Epithelial cell of esophagus (primary cell): ENCODE measurements at regions not wholly inside any gene's neighbourhood (a gene's known extent, or its start where the extent isn't known, plus 50 kb on each side); places are given as distances from the start of the nearest gene placed in this dataset.
A peak's percentile ranks its signal among the peaks of the same experiment; 100 is the strongest.

Experiments used
- DNase-seq: peaks from one replicate; pipeline ENCODE4 v3.0.0; 2010; ENCODE audit warnings: low read depth
- H3K4me3 ChIP-seq: 2 replicates; pipeline ENCODE4 v1.5.1; 2011; ENCODE audit warnings: mild to moderate bottlenecking, low read length, control low read depth
- TF ChIP-seq, protein P1 (sequence below): IDR thresholded peaks from 2 replicates; pipeline ENCODE4 v1.5.1; 2011; ENCODE audit warnings: low read depth, mild to moderate bottlenecking, low read length, control low read depth, inconsistent platforms; ENCODE audit not compliant: insufficient read depth; ENCODE audit errors: missing control alignments

DNA sequence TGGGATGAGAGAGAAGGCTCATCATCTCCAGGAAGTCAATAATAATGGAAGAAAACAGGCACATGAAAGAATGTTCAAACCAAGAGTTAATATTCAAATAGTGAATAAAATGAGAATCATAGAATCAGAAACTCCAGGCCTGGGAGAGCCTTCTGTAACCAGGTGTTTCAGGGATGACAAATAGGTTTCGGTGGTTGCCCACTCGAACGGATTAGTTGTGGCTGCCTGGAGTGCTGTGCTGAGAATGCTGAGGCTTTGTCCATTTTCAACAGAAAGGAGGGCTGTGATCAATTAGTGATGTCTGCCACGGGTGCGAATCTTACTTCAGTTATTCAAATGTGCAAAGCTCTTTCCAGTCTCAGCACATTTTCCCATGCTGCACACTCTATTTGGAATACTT is 227.3 kb downstream of the INSIG2 start:
- TF ChIP-seq, protein P1, sequence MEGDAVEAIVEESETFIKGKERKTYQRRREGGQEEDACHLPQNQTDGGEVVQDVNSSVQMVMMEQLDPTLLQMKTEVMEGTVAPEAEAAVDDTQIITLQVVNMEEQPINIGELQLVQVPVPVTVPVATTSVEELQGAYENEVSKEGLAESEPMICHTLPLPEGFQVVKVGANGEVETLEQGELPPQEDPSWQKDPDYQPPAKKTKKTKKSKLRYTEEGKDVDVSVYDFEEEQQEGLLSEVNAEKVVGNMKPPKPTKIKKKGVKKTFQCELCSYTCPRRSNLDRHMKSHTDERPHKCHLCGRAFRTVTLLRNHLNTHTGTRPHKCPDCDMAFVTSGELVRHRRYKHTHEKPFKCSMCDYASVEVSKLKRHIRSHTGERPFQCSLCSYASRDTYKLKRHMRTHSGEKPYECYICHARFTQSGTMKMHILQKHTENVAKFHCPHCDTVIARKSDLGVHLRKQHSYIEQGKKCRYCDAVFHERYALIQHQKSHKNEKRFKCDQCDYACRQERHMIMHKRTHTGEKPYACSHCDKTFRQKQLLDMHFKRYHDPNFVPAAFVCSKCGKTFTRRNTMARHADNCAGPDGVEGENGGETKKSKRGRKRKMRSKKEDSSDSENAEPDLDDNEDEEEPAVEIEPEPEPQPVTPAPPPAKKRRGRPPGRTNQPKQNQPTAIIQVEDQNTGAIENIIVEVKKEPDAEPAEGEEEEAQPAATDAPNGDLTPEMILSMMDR = no peak
- no peak for DNase-seq
- H3K4me3 ChIP-seq = no peak overlapping the region

DNA sequence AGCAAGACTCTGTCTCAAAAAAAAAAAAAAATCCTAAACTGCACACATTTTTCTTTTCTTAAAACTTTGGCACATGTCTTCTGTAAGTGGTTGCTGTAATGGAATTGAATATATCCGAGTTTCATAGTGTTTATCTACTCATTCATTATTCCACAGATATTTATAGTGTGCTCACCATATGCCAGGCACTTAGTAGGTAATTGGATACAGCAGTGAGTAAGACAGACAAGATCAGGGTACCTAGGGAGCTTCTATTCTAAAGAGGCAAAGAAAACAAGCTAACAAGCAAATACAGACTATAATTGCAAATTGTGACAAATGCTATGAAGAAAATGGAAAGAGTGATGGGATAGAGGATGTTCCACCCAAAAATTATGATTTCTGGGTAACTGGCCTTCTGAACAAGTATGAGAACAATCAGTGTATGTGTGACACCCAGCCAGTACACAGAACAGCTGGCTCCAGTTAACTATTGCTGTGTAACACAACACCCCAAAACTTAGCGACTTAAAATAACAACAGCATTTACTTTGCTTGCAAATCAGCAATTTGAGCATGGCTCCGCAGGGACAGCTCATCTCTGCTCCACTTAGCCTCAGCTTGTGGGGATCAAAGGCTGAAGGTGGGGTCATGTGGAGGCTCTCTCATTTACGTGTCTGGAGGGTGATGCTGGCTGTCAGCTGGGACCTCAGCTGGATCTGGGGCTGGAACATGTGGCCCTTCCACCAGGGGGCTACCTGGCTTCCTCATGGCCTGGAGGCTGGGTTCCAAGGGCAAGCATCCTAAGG is 224.9 kb downstream of the INSIG2 start:
- DNase-seq = no peak
- TF ChIP-seq, protein P1 = no peak
- no peak overlapping the region for H3K4me3 ChIP-seq

GRCh38 chr2:118310681-118311429 is 222.6 kb downstream of the INSIG2 start:
- DNase-seq = no peak
- TF ChIP-seq, protein P1 = no peak
- peak overlapping the region; percentile 57 for H3K4me3 ChIP-seq

DNA sequence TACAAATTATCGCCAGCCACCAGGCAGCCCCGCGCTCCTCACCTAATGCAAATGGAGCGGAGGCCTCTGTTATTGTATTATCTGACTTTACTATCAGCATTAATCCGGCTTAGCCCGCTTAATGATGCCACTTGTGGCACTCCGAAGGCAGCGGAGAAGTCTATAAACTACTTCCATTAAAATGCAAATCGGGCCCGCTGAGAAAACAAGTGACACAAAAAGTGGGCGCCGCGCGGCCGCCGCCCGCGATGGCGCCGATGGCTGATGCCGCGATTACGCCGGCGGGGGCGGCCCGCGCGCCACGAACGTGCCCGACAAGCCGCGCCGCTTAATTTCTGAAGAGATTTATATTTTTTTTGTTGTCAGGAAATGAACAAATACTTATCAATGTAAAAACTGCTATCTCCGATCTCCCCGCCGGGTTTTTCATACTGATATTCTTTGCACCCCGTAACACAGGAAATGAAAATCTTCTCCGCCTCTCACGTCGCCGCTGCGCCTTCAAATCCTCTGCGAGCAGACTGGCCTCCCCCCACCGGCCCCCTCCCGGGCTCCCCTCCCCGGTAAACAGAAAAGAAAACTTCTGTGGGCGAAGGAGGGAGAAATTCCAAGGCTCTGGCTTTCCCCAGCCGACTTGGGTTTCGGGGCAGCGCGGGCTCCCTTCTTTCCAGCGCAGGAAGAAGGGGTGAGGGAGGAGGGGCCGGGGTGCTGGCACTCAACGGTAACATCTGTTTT is 221.8 kb downstream of the INSIG2 start:
- peak overlapping the region; percentile 57 for H3K4me3 ChIP-seq
- DNase-seq = peak; percentile 60
- TF ChIP-seq, protein P1 = no peak

DNA sequence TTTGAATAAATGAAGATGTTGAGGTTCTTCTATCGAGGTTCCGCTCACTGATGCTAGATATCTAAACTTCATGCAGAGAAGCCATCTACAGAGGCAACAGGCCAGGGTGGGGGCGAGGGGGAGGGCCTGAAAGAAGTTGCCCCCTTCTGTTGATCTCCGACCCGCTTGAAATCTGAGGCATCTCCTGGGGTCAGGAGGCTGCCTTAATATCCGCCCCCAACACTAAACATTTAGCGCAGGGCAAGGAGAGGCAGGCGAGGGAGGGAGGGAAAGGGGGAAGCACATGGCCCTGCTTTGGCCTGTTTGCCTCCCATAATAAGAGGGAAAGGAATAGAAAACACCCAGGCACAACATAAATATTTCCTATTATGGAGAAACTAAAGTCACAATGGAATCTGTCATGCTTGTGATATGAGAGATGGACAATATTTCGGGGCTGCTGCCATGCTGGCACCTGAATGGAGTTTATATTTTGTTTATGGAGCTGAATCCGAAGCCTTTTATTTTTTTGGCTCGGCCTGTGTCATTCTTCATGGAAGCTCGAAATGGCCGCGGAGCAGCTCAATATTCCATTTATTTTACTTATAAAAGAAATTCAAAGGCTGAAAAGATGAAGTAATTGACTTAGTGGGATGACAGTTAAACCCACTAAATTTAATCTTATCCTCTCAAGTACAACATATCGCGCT is 221.1 kb downstream of the INSIG2 start:
- TF ChIP-seq, protein P1 = no peak
- H3K4me3 ChIP-seq = peak overlapping the region; percentile 57
- DNase-seq = no peak

- TF ChIP-seq, protein P1 = no peak
- no peak for DNase-seq
- no peak overlapping the region for H3K4me3 ChIP-seq
Observed at GRCh38 chr2:118307864-118308263, 219.6 kb downstream of the INSIG2 start.
